ENCODE measurements at regions not wholly inside any gene's neighbourhood (a gene's known extent, or its start where the extent isn't known, plus 50 kb on each side); places are given as distances from the start of the nearest gene placed in this dataset.

GRCh38 chr4:130080872-130081451 lies 985.0 kb downstream of the C4orf33 start:
- TF ChIP-seq CTCF (IDR thresholded peaks at IDR 0.05; ENCODE audit: low read depth, low read length, missing control alignments), result no peak
- in situ Hi-C loops (cut with HindIII; ENCODE audit: low pct_ligation_motif_present, low sequenced_read_pairs), result no loop called here
- DNase-seq, result no peak
- no peaks in the 10 kb centered on the region for H3K27me3 ChIP-seq (replicated peaks)
- no peak overlapping the region for H3K27ac ChIP-seq
- no peak overlapping the region for H3K4me3 ChIP-seq (ENCODE audit: low read depth, low read length)
- H3K36me3 ChIP-seq (replicated peaks), result no peaks in the 10 kb centered on the region

- Histone ChIP-seq H3K36me3 (replicated peaks) (no peaks in the 10 kb centered on the region), H3K27ac (no peak overlapping the region), H3K4me3 (ENCODE audit: low read depth, low read length) (no peak overlapping the region), H3K27me3 (replicated peaks) (no peaks in the 10 kb centered on the region)
- DNase-seq, result no peak
- no peak for TF ChIP-seq CTCF (IDR thresholded peaks at IDR 0.05; ENCODE audit: low read depth, low read length, missing control alignments)
- in situ Hi-C loops (cut with HindIII; ENCODE audit: low pct_ligation_motif_present, low sequenced_read_pairs), result no loop called here
These were observed 994.5 kb downstream of the C4orf33 start for GRCh38 chr4:130090427-130090826.

- no peak for DNase-seq
- no peak for TF ChIP-seq CTCF (IDR thresholded peaks at IDR 0.05; ENCODE audit: low read depth, low read length, missing control alignments)
- Histone ChIP-seq H3K27me3 (replicated peaks) (no peaks in the 10 kb centered on the region), H3K36me3 (replicated peaks) (no peaks in the 10 kb centered on the region), H3K27ac (no peak overlapping the region), H3K4me3 (ENCODE audit: low read depth, low read length) (no peak overlapping the region)
- in situ Hi-C loops (cut with HindIII; ENCODE audit: low pct_ligation_motif_present, low sequenced_read_pairs), result no loop called here
These were observed 996.4 kb downstream of the C4orf33 start for GRCh38 chr4:130092187-130093015.

- TF ChIP-seq CTCF (IDR thresholded peaks at IDR 0.05; ENCODE audit: low read depth, low read length, missing control alignments), result no peak
- H3K4me3 ChIP-seq (ENCODE audit: low read depth, low read length), result no peak overlapping the region
- no peaks in the 10 kb centered on the region for H3K27me3 ChIP-seq (replicated peaks)
- no peak overlapping the region for H3K27ac ChIP-seq
- no peak for DNase-seq
- no peaks in the 10 kb centered on the region for H3K36me3 ChIP-seq (replicated peaks)
- in situ Hi-C loops (cut with HindIII; ENCODE audit: low pct_ligation_motif_present, low sequenced_read_pairs), result no loop called here
These were observed 1003.2 kb downstream of the C4orf33 start for GRCh38 chr4:130099105-130099504.

- Histone ChIP-seq H3K4me3 (ENCODE audit: low read depth, low read length) (no peak overlapping the region), H3K36me3 (replicated peaks) (no peaks in the 10 kb centered on the region), H3K27ac (no peak overlapping the region), H3K27me3 (replicated peaks) (no peaks in the 10 kb centered on the region)
- TF ChIP-seq CTCF (IDR thresholded peaks at IDR 0.05; ENCODE audit: low read depth, low read length, missing control alignments), result no peak
- DNase-seq, result no peak
- in situ Hi-C loops (cut with HindIII; ENCODE audit: low pct_ligation_motif_present, low sequenced_read_pairs), result no loop called here
These were observed 1014.2 kb downstream of the C4orf33 start for GRCh38 chr4:130110189-130110588.

Measured in brain microvascular endothelial cell (primary cell).